Stimulated activated CD8-positive, alpha-beta memory T cell treated with anti-CD3 and anti-CD28 coated beads, Interleukin-15, amount 100 ng/mL, for 24 hours (primary cell): ENCODE measurements at regions not wholly inside any gene's neighbourhood (a gene's known extent, or its start where the extent isn't known, plus 50 kb on each side); places are given as distances from the start of the nearest gene placed in this dataset.

Experiments used
- DNase-seq: peaks from one replicate; pipeline ENCODE4 v3.0.0-alpha.2; 2020; ENCODE audit warnings: low read depth

DNA sequence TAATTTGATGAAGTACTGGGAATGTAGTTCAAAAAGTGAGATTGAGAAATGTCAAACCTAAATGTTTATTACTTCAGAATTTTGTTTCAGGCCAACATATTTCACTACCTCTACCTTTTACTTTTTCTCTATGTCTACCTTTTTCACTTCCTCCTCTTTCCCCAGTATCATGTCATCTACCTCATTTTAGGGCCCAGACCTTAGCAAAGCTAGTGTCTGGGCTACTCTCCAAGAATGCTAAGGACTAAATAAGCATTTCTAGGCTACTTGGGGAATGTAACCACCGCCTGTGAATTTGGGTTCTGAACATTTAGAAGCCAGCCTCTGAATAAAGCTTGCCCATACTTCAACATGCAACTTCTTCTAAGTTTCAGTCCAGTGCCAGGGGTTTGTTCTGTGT is 330.4 kb downstream of the SLC4A3 start:
- DNase-seq: no peak

DNA sequence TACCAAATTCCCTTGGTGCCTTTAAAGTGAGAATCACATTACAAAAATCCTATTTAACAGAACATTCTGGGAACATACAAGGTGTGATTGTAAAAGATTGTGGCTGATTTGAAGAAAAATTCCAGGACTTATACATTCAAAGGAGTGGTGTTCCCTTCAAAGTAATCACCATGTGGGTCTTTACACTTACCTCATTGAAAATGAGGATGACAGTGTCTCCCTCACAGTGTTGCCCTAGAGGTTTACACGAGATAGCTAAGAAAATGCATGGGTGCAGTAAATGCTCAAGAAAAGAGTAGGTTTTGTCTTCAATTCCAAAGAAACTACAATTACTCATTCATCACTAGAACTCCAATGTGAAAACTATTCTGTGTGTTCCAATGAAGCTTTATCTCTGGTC is 331.5 kb downstream of the SLC4A3 start:
- no peak for DNase-seq

GRCh38 chr2:219959471-219959870 is 332.0 kb downstream of the SLC4A3 start:
- DNase-seq: no peak

DNA sequence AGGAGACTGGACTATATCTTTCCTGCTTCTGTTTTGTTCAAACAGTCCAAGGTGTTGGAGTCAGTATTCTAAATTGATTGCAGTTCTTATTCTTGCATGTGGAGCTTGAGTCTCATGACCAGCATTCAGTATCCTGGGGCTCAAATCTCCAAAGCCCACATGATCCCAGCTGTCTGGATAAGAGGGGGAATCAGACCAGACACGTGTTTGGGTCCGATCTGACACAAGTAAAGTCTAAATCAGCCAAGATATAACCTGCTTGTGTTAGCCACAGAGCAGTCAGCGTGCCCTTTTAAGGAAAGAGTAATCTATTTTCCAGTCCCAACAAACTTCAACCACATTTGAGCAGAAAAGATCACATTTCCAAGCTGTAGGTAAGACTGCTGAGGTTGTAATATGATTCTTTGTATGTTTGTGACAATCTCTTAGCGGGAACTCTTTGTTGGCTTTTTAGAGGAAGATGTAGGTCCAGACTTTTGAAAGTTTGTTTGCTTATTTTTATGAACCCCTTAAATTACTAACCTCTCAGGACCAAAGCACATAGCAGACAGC is 334.6 kb downstream of the SLC4A3 start:
- no peak for DNase-seq

GRCh38 chr2:219962801-219963200 is 335.4 kb downstream of the SLC4A3 start:
- no peak for DNase-seq

DNA sequence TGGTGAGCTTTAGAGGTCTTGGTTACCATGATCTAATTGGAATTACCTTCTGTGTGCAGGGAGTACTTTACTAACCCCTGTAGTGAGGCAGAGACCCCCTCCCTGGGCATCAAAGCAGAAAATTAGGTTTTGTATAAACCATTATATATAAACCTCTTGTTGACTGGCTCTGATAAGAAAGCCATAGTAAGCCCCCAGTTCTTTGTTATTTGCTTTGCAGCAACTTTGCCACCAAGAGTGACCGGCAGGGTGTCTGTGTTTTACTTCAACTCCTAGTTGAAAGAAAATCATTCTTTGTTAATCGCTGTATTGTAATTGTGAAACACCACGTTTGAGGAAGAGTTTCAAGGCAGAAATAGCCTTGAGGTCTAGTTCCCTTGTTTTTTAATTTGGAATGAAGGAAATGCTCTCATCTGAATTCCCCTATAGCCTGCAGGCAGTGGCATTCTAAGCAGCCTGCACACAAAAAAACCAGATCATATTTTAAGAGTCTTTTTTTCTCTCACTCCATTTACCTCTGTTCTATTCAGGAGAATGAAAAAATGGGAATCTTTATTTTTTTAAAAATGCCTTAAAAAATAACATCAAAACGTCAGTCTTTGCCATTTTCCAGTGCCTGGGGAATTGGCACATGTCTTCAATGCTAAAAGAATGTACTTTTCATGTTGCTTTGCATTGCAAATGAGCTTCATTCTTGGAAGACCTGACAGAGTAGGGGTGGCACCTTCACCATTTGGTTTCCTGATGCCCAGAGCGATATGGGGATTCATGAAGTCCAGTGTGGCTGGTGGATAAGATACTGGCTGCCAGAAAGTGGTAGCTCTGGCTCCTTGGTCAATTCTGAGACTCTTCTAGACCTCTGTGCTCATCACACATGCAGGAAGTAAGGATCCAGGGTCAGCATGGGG is 338.1 kb downstream of the SLC4A3 start:
- no peak for DNase-seq

DNA sequence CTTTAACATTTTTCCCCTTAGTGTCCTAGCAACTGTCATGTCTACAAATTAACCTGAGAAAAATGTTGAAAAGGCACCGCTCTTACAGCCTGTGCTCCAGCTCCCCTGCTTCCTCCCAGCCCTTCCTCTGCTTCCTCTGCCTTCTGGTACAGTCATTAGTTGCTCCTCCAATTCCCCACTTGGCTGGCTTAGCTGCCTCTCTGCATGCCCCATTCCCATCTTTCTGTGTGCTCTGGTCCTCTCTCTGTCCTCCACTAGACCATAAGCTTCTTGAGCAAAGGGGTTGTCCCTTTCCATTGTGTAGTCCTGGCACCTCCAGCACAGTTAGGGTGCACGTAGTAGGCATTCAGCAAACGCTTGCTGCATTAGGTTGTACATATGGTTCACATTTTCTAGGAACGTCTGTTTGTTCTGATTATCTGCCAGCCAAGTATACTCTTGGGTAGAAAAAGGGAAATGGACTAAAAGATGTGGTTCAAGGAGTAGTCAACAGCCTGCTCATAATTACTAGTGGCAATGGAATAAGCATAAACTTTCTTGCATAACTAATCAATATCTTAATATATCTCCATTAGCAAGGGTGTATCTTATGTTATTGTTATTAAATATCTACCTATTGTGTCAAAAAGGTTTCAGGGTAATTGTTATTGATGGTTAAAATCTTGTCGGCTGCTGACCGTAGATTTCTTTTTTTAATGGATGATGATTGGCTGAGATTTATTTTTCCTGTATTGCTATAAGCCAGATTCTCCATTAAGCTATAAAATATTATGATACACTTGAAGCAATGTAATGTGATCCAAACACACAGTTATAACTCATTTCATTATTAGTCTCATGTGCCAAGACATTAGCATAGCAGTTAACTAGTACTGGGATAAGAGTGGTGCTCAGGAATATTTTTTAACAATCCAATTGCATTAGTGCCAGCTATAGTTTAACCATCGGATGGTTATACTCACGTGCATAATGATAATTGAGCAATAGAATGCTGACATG is 340.1 kb downstream of the SLC4A3 start:
- DNase-seq: no peak

DNA sequence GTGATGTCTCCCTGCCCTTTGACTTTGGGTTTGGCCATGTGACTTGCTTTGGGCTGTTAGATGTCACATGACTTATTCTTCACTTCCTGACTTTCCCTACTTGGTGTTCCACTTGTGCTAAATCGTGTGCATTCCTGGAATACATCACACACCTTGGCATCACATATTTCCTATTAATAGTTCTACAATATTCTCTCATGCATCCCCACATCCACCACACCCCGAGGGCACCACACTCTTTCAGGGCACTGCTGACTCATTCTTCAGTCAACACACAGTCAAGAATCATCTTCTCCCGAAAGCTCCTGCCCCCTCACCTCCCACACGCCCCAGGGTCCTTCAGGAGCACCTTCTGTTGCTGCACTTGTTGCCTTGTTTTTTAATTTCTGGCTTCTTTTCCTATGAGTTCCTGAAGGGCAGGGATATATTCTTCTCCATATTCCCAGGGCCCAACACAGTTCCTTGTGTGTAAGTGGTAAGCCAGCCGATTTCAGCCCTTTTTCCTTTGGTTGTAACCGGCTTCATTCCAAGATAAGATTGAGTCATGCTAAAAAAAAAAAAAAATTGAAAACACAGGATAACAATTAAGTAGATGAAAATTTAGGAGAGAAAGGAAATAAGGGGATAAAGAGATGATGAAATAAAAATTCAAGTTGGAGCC is 341.4 kb downstream of the SLC4A3 start:
- no peak for DNase-seq

- DNase-seq: no peak
Measured at GRCh38 chr2:219969508-219969907, 342.1 kb downstream of the SLC4A3 start.

DNA sequence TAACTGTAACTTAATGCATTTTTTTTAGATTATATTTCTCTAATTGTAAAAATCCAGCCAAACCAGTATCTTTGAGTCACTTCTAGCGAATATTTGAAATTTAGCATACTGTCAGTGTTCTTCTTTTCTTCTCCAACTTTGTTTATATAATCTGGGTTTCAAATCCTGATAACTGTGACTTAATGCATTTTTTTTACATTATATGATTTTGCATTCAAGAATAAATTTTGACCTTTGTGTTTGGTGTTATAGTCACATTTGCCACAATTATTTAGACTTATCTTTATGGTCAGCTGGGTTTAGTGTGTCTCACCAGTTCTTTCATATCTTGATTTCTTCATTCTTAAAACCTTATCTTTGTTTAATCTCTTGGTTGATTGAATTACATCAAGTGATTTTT is 345.7 kb downstream of the SLC4A3 start:
- no peak for DNase-seq

GRCh38 chr2:219976871-219977270 is 349.4 kb downstream of the SLC4A3 start:
- DNase-seq: no peak

- no peak for DNase-seq
Measured at GRCh38 chr2:219980638-219981037, 353.2 kb downstream of the SLC4A3 start.

GRCh38 chr2:219983836-219984235 is 356.4 kb downstream of the SLC4A3 start:
- DNase-seq: no peak

DNA sequence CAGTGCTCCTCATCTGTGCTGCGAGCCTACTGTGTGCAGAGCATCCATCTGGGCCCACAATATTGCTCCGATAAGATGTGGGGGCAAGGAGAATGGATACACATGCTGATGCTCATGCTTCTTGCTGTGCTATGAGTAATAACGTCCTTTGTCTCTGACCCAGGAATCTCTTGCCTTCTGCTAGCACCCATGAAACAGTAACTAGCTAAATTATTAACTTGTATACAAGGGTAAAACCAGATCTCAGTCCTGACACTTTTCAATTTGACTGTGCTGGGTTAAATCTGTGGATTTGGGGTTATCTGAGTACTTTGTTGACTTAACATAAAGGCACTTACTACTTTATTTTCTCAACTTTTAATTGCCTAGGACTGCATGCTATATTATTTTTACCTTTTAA is 357.6 kb downstream of the SLC4A3 start:
- DNase-seq: no peak

GRCh38 chr2:219987830-219988229 is 360.4 kb downstream of the SLC4A3 start:
- DNase-seq: no peak

DNA sequence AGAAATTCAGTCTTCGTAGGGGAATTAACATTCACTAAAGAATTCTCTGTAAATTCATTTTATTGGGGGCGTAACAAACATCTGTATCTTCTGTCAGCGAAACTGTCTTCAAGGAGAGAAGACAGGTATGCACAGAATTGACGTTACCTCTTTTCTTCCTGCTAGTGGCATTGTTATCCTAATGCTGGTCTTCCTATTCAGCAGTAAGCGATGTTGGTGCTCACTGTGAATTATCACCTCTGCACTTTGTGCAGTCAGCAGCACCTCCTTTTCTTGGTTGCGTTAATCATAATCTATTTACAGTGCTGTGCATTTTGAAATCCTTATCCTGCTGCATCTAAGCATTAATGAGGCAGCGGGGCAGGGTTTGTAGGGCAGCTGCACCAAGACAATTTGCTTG is 362.3 kb downstream of the SLC4A3 start:
- no peak for DNase-seq

DNA sequence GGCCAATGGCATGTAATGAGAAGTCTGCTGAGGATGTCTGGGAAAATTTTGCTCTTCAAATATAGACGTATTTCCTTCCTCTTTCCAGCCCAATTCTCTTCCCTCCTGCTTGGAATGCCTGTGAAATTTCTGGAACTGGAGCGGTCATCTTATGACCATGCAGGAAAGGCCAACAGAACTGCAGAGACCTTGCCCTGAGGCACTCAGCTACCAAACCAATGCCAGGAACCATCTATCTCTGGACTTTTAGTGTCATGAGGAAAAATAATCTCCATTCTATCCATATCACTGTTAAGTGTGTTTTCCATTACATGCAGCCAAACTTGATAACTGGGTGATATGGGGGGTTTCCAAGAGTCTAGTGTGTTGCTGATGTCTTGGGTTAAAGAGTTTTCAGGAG is 363.7 kb downstream of the SLC4A3 start:
- DNase-seq: no peak

DNA sequence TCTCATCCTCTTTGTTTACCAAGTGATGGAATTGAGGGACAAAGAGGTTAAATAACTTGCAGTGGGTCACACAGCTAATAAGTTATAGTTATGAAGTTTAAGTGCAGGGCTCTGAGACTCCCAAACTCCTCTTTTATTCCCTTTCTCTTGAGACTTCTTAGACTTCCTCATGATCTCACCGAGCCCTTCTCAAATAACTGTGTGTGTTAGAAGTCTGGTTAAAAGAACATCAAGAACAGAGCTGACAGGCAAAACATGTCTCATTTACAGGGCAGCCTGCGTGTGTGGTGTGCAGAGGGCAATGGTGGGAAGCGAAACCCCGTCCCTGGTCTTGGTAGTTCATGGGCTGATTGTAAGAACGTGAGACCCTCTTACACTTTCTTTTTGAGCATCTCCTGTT is 368.0 kb downstream of the SLC4A3 start:
- no peak for DNase-seq

DNA sequence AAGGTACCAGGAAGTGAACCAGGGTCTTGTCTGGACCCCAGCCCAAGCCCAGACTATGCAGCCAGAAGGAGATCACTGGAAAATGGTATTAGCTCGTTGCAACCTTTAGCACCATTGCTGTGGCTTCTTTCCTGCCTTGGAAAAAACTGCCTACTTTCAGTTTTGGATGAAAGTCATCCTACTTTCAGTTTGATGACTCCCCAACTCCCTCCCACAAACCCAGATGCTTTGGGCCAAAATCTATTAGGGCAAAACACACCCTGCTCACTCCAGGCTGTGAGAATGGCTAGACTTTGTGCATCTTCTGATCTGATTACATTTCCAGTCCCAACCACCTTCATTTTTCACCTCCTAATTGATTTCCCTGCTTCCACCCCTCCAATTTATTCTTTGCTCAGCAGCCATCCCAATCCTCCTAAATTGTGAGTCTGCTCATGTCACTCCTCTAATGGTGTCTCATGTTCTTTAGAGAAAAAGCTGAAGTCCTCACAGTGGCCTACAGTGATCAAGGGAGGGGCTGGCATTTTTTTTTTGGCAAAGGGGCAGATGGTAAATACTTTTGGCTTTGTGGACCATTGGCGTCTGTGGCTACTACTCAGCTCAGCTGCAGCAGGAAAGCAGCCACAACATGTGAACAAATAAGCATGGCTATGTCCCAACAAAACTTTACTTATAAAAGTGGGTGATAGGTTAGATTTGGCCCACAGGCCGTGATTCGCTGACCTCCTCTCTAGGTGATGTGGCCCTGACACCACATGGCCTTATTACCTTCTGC is 368.7 kb downstream of the SLC4A3 start:
- DNase-seq: no peak

GRCh38 chr2:219997341-219997851 is 370.0 kb downstream of the SLC4A3 start:
- no peak for DNase-seq

DNA sequence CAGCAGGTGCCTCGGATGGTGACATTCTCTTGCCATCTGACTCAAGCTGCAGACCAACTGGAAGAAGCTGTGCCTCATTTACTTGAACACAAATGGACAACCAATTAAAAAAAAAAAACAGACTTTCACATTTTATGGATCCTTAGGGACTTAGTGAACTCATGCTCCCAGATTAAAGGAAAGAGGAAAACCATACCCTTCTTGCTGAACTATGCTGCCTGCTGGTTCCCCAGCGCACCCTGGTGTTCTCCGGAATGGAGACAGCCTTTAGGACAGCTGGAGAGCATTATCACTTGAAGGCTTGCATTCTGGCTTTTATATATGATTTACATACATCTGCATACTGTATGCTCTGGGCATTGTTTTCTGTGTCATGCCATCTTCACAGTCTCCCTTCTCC is 370.7 kb downstream of the SLC4A3 start:
- no peak for DNase-seq
